ENCODE measurements at regions not wholly inside any gene's neighbourhood (a gene's known extent, or its start where the extent isn't known, plus 50 kb on each side); places are given as distances from the start of the nearest gene placed in this dataset.

DNA sequence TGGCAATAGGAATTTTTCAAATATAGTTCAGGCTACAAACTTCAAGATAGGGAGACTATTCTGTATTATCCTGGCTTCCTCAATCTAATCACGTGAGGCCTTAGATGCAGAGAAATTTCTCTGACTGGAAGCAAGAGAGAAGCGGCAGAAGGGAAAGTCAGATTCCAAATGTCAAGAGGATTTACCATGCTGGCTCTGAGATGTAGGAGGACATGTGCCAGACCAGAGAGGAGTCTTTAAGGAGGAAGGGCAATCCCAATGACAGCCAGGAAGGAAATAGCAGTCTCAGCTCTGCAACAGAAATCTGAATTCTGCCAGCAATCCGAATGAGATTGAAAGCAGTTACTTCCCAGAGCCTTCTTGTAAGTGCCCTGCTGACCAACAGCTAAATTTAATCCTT is 57.4 kb downstream of the NUTM2E start:
- H3K36me3 ChIP-seq, result no peaks in the 10 kb centered on the region
- intact Hi-C loops (cut with DNase I), result no loop called here
- H3K27me3 ChIP-seq, result no peaks in the 10 kb centered on the region
- TF ChIP-seq, protein P1, sequence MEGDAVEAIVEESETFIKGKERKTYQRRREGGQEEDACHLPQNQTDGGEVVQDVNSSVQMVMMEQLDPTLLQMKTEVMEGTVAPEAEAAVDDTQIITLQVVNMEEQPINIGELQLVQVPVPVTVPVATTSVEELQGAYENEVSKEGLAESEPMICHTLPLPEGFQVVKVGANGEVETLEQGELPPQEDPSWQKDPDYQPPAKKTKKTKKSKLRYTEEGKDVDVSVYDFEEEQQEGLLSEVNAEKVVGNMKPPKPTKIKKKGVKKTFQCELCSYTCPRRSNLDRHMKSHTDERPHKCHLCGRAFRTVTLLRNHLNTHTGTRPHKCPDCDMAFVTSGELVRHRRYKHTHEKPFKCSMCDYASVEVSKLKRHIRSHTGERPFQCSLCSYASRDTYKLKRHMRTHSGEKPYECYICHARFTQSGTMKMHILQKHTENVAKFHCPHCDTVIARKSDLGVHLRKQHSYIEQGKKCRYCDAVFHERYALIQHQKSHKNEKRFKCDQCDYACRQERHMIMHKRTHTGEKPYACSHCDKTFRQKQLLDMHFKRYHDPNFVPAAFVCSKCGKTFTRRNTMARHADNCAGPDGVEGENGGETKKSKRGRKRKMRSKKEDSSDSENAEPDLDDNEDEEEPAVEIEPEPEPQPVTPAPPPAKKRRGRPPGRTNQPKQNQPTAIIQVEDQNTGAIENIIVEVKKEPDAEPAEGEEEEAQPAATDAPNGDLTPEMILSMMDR (IDR thresholded peaks at IDR 0.05), result no peak
- no peaks in the 10 kb centered on the region for H3K9me3 ChIP-seq
- ATAC-seq, result no peak
- no peak overlapping the region for H3K4me3 ChIP-seq
- H3K4me1 ChIP-seq, result no peaks in the 10 kb centered on the region
- DNase-seq, result peak in 1 of 4 donors; percentile 18
- H3K27ac ChIP-seq, result no peak overlapping the region

DNA sequence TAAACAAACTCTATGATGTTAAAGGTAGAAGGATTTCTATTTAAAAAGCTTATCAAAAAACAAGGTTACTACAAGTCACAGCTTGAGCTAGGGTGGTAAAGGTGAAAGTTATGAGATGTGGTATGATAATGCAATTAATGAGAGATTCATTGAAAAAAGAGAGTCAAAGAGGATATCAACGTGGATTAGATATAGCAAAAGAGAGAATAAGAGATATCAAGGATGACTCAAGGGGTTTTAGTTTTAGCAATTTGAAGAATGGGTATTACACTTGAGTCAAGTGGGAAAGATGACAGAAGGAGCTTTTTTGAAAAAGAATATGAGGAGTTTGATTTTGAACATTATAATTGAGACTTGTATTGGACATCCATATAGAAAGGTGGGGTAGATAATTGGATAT is 59.8 kb downstream of the NUTM2E start:
- Histone ChIP-seq H3K4me3 (no peak overlapping the region), H3K36me3 (no peaks in the 10 kb centered on the region), H3K9me3 (no peaks in the 10 kb centered on the region), H3K27me3 (no peaks in the 10 kb centered on the region), H3K27ac (no peak overlapping the region), H3K4me1 (no peaks in the 10 kb centered on the region)
- TF ChIP-seq, protein P1 (IDR thresholded peaks at IDR 0.05), result no peak
- ATAC-seq (no peak), DNase-seq (no peak)
- intact Hi-C loops (cut with DNase I), result no loop called here

Data from left lung (tissue), 4 donors.